ENCODE measurements at regions not wholly inside any gene's neighbourhood (a gene's known extent, or its start where the extent isn't known, plus 50 kb on each side); places are given as distances from the start of the nearest gene placed in this dataset.

- Histone ChIP-seq H2AK5ac (ENCODE audit: low read depth, low read length) (no peak overlapping the region), H3K27me3 (ENCODE audit: control insufficient read depth in 3 of 3, insufficient read depth in 3 of 3, low read depth in 1 of 3, low read length in 3 of 3) (no peaks in the 10 kb centered on the region), H2BK12ac (ENCODE audit: low read length) (no peak overlapping the region), H3K4ac (ENCODE audit: low read length) (no peak overlapping the region), H2AFZ (ENCODE audit: low read length) (peak overlapping the region; percentile 37), H3K27ac (replicated peaks; ENCODE audit: low read length) (no peak overlapping the region), H3K4me1 (ENCODE audit: control insufficient read depth in 2 of 2, insufficient read depth in 1 of 2, low read depth in 1 of 2, low read length in 2 of 2) (no peaks in the 10 kb centered on the region), H2BK15ac (ENCODE audit: low read length) (no peak overlapping the region), H3K4me3 (ENCODE audit: low read length in 2 of 2) (no peak overlapping the region), H3K9me3 (replicated peaks in 1 of 2; ENCODE audit: control insufficient read depth in 2 of 2, insufficient read depth in 1 of 2, low read depth in 1 of 2, low read length in 2 of 2) (no peaks in the 10 kb centered on the region), H2BK120ac (ENCODE audit: low read depth, low read length) (no peak overlapping the region), H4K91ac (ENCODE audit: low read depth, low read length, poor library complexity) (no peak overlapping the region), H4K8ac (ENCODE audit: low read depth, low read length) (no peak overlapping the region), H3K4me2 (ENCODE audit: insufficient read depth, low read length, poor library complexity, severe bottlenecking) (no peak overlapping the region), H3K79me1 (ENCODE audit: low read depth, low read length) (peaks cover 2% of the 10 kb centered on the region), H3K9ac (ENCODE audit: low read depth, low read length, poor library complexity) (no peak overlapping the region), H3K14ac (ENCODE audit: low read length) (no peak overlapping the region), H3K23ac (ENCODE audit: low read depth, low read length, poor library complexity) (no peak overlapping the region), H3K18ac (ENCODE audit: low read length) (no peak overlapping the region), H3K36me3 (replicated peaks in 1 of 2; ENCODE audit: control insufficient read depth in 2 of 2, insufficient read depth in 2 of 2, low read length in 2 of 2) (no peaks in the 10 kb centered on the region), H2BK5ac (ENCODE audit: low read length) (no peak overlapping the region)
- no peak for DNase-seq (ENCODE audit: low spot score)
- no CpG with 5 or more reads among the region's 4 CpGs for WGBS, 2 donors (ENCODE audit: extremely low coverage in 2 of 2, insufficient read length in 2 of 2, insufficient replicate concordance in 1 of 2)
These were observed 52.6 kb upstream of the PDE7B start for GRCh38 chr6:135798751-135799515.
